ENCODE measurements at regions not wholly inside any gene's neighbourhood (a gene's known extent, or its start where the extent isn't known, plus 50 kb on each side); places are given as distances from the start of the nearest gene placed in this dataset.

DNA sequence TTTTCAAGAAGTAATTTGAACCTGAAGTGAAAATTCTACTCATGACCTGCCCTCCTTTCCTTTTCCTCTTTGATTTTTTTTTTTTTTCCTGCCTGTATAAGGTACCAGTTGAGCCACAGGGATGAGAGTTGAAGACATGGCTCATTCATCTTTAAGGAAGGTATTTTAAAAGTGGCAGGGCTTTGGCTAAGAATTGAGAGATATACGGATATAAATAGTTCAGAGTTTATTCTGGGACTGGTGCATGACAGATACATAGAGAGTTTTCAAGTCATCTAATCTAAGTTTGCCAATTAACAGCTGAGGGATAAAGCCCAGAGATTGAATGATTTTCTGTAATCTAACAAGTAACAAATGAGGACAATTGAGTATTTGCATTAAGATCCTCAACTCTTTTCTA lies 69.8 kb downstream of the BTBD3 start:
- intact Hi-C loops (cut with micrococcal nuclease): no loop called here
- Histone ChIP-seq H3K4me2 (ENCODE audit: insufficient read depth, low read length) (no peak overlapping the region), H3K27ac (ENCODE audit: extremely low read depth, low read depth, low read length) (no peak overlapping the region), H3K4me3 (no peak overlapping the region), H3K27me3 (ENCODE audit: control insufficient read depth in 2 of 2, insufficient read depth in 2 of 2, low read length in 2 of 2) (no peaks in the 10 kb centered on the region), H3K9ac (ENCODE audit: insufficient read depth in 1 of 2, low read depth in 2 of 2, low read length in 2 of 2) (no peak overlapping the region), H3K4me1 (replicated peaks in 1 of 2; ENCODE audit: control insufficient read depth in 2 of 2, insufficient read depth in 2 of 2, low read length in 2 of 2) (no peaks in the 10 kb centered on the region), H4K20me1 (replicated peaks; ENCODE audit: control insufficient read depth, insufficient read depth, low read length) (no peaks in the 10 kb centered on the region), H3K79me2 (ENCODE audit: control insufficient read depth, insufficient read depth, low read length) (no peaks in the 10 kb centered on the region), H3K36me3 (ENCODE audit: control insufficient read depth, insufficient read depth, low read length) (no peaks in the 10 kb centered on the region), H3K9me3 (replicated peaks; ENCODE audit: control insufficient read depth, insufficient read depth, low read depth, low read length) (no peaks in the 10 kb centered on the region), H2AFZ (ENCODE audit: low read depth, low read length) (no peak overlapping the region), H3K9me1 (ENCODE audit: control insufficient read depth, insufficient read depth, low read length) (no peaks in the 10 kb centered on the region)
- in situ Hi-C loops (cut with MboI): no loop called here
- DNase-seq (ENCODE audit: extremely low read depth in 1 of 4, low spot score in 3 of 4) (no peak), ATAC-seq (no peak), FAIRE-seq (no peak)
- POLR2A ChIA-PET: no interaction called here
- TF ChIP-seq SMAD4 (CRISPR knock-in tag; conservative IDR thresholded peaks at IDR 0.05) (no peak), ZNF764 (CRISPR knock-in tag; IDR thresholded peaks at IDR 0.05; ENCODE audit: low read depth) (no peak), TCF7 (IDR thresholded peaks at IDR 0.05; ENCODE audit: borderline replicate concordance) (no peak), NFYB (IDR thresholded peaks at IDR 0.05; ENCODE audit: extremely low read depth, insufficient read length) (no peak), JUND (IDR thresholded peaks at IDR 0.05; ENCODE audit: borderline replicate concordance, low read depth, low read length) (no peak), JUND (tag; IDR thresholded peaks at IDR 0.05; ENCODE audit: borderline replicate concordance, low read depth, low read length) (no peak), TCF3 (CRISPR knock-in tag; IDR thresholded peaks at IDR 0.05) (no peak), ZNF41 (CRISPR knock-in tag; conservative IDR thresholded peaks at IDR 0.05) (no peak), SMAD2 (IDR thresholded peaks at IDR 0.05; ENCODE audit: low read depth, low read length) (no peak), KLF10 (CRISPR knock-in tag; IDR thresholded peaks at IDR 0.05) (no peak), ZSCAN32 (CRISPR knock-in tag; IDR thresholded peaks at IDR 0.05) (no peak), SRSF3 (IDR thresholded peaks at IDR 0.05; ENCODE audit: insufficient read depth, low read length) (no peak), ZKSCAN3 (CRISPR knock-in tag; IDR thresholded peaks at IDR 0.05) (no peak), SP1 (CRISPR knock-in tag; IDR thresholded peaks at IDR 0.05) (no peak), CCNT2 (IDR thresholded peaks at IDR 0.05; ENCODE audit: borderline replicate concordance, extremely low read depth, insufficient read length, low read depth, low read length) (no peak)
- TF ChIP-seq, protein P1, sequence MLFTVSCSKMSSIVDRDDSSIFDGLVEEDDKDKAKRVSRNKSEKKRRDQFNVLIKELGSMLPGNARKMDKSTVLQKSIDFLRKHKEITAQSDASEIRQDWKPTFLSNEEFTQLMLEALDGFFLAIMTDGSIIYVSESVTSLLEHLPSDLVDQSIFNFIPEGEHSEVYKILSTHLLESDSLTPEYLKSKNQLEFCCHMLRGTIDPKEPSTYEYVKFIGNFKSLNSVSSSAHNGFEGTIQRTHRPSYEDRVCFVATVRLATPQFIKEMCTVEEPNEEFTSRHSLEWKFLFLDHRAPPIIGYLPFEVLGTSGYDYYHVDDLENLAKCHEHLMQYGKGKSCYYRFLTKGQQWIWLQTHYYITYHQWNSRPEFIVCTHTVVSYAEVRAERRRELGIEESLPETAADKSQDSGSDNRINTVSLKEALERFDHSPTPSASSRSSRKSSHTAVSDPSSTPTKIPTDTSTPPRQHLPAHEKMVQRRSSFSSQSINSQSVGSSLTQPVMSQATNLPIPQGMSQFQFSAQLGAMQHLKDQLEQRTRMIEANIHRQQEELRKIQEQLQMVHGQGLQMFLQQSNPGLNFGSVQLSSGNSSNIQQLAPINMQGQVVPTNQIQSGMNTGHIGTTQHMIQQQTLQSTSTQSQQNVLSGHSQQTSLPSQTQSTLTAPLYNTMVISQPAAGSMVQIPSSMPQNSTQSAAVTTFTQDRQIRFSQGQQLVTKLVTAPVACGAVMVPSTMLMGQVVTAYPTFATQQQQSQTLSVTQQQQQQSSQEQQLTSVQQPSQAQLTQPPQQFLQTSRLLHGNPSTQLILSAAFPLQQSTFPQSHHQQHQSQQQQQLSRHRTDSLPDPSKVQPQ (CRISPR knock-in tag; IDR thresholded peaks at IDR 0.05; ENCODE audit: borderline replicate concordance): no peak
- TF ChIP-seq, protein P2, sequence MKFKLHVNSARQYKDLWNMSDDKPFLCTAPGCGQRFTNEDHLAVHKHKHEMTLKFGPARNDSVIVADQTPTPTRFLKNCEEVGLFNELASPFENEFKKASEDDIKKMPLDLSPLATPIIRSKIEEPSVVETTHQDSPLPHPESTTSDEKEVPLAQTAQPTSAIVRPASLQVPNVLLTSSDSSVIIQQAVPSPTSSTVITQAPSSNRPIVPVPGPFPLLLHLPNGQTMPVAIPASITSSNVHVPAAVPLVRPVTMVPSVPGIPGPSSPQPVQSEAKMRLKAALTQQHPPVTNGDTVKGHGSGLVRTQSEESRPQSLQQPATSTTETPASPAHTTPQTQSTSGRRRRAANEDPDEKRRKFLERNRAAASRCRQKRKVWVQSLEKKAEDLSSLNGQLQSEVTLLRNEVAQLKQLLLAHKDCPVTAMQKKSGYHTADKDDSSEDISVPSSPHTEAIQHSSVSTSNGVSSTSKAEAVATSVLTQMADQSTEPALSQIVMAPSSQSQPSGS (CRISPR knock-in tag; IDR thresholded peaks at IDR 0.05): no peak
- TF ChIP-seq, protein P3, sequence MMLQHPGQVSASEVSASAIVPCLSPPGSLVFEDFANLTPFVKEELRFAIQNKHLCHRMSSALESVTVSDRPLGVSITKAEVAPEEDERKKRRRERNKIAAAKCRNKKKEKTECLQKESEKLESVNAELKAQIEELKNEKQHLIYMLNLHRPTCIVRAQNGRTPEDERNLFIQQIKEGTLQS (IDR thresholded peaks at IDR 0.05): no peak
- TF ChIP-seq, protein P3 (CRISPR knock-in tag; conservative IDR thresholded peaks at IDR 0.05): no peak
- WGBS (ENCODE audit: insufficient coverage, low coverage, missing lambda C conversion rate): 0% methylated on average over 1 of the region's 1 CpG
- CTCF ChIA-PET (ENCODE audit: low intra/inter-chr PET ratio): no interaction called here
- BruUV-seq (replicated peaks): no TSS peak
